ENCODE measurements at regions not wholly inside any gene's neighbourhood (a gene's known extent, or its start where the extent isn't known, plus 50 kb on each side); places are given as distances from the start of the nearest gene placed in this dataset.

GRCh38 chr1:2941040-2941439 is 80.2 kb upstream of the ACTRT2 start:
- Histone ChIP-seq H2BK120ac (replicated peaks; ENCODE audit: low read depth, low read length) (no peak overlapping the region), H3K27me3 (replicated peaks in 1 of 4; ENCODE audit: control insufficient read depth in 3 of 4, extremely low read depth in 1 of 4, insufficient read depth in 3 of 4, low read length in 3 of 4) (no peaks in the 10 kb centered on the region; a peak in 1 of 7 replicates), H3K9ac (replicated peaks in 1 of 4; ENCODE audit: extremely low read depth in 1 of 4, low read depth in 3 of 4, low read length in 3 of 4) (no peak overlapping the region), H4K91ac (replicated peaks; ENCODE audit: insufficient read length, low read length) (no peak overlapping the region), H4K20me1 (replicated peaks in 1 of 2; ENCODE audit: control insufficient read depth in 1 of 2, insufficient read depth in 2 of 2, low read length in 2 of 2) (peaks cover 0 to 2% of the 10 kb centered on the region in 2 experiments), H4K5ac (ENCODE audit: insufficient read length, low read depth, low read length) (no peak overlapping the region), H4K8ac (ENCODE audit: extremely low read depth, insufficient read depth, low read length) (no peak overlapping the region), H3K36me3 (ENCODE audit: control insufficient read depth in 2 of 4, insufficient read depth in 4 of 4, low read length in 3 of 4) (no peaks in the 10 kb centered on the region; a peak in 2 of 8 replicates), H3K79me2 (ENCODE audit: control insufficient read depth in 1 of 2, insufficient read depth in 2 of 2, low read length in 2 of 2) (peaks cover 0 to 3% of the 10 kb centered on the region in 2 experiments; a peak in 1 of 4 replicates), H3K4me2 (ENCODE audit: insufficient read depth in 1 of 2, low read depth in 2 of 2, low read length in 2 of 2) (no peak overlapping the region), H2BK12ac (ENCODE audit: low read depth, low read length) (no peak overlapping the region), H3K4me3 (ENCODE audit: extremely low read depth in 1 of 4, insufficient read depth in 2 of 4, low read depth in 3 of 4, low read length in 4 of 4) (no peak overlapping the region), H2AFZ (ENCODE audit: low read length) (no peak overlapping the region), H2AK5ac (ENCODE audit: low read depth, low read length) (no peak overlapping the region), H3K27ac (ENCODE audit: low read depth, low read length) (no peak overlapping the region), H3K9me3 (ENCODE audit: insufficient read depth in 2 of 2, low read depth in 1 of 2, low read length in 1 of 2) (peaks cover 91 to 98% of the 10 kb centered on the region in 2 experiments), H2BK20ac (ENCODE audit: low read length) (no peak overlapping the region), H3K23me2 (ENCODE audit: low read depth, low read length) (peaks cover 2% of the 10 kb centered on the region; the same call in 1 of the 2 replicates), H3K79me1 (ENCODE audit: low read depth, low read length) (no peaks in the 10 kb centered on the region), H2BK15ac (ENCODE audit: low read length) (no peak overlapping the region), H3K4me1 (replicated peaks in 1 of 4; ENCODE audit: control insufficient read depth in 3 of 4, insufficient read depth in 4 of 4, low read length in 3 of 4) (no peaks in the 10 kb centered on the region), H3K14ac (ENCODE audit: insufficient read length) (no peak overlapping the region), H3K18ac (ENCODE audit: extremely low read depth, low read length) (no peak overlapping the region), H3K23ac (ENCODE audit: insufficient read length) (no peak overlapping the region), H3K4ac (replicated peaks; ENCODE audit: insufficient read length, low read depth, low read length) (no peak overlapping the region), H3K56ac (replicated peaks; ENCODE audit: insufficient read length, low read depth, low read length) (no peak overlapping the region), H2BK5ac (ENCODE audit: low read depth, low read length) (no peak overlapping the region)
- FAIRE-seq (no peak), DNase-seq (ENCODE audit: low read depth in 1 of 2, low spot score in 2 of 2) (no peak)
- TF ChIP-seq SIX5 (IDR thresholded peaks at IDR 0.05; ENCODE audit: low read depth, low read length): no peak
- no peak for TF ChIP-seq NRF1 (IDR thresholded peaks at IDR 0.05; ENCODE audit: low read depth, low read length)
- TF ChIP-seq RXRA (IDR thresholded peaks at IDR 0.05; ENCODE audit: insufficient read depth, low read depth, low read length): no peak
- no peak for TF ChIP-seq TCF12 (IDR thresholded peaks at IDR 0.05; ENCODE audit: low read depth, low read length)
- CTCF ChIA-PET (ENCODE audit: partially characterized antibody): no interaction called here
- POLR2A ChIA-PET (ENCODE audit: partially characterized antibody): no interaction called here
- 58% methylated on average over 2 of the region's 2 CpGs; no CpG with 5 or more reads in 1 of the 2 experiments for WGBS, 2 experiments (ENCODE audit: extremely low coverage in 1 of 2, insufficient coverage in 1 of 2, insufficient read length in 1 of 2, insufficient replicate concordance in 2 of 2, low coverage in 1 of 2, low lambda C conversion rate in 2 of 2, missing lambda C conversion rate in 1 of 2)
